22Rv1 (cell line): ENCODE measurements at regions not wholly inside any gene's neighbourhood (a gene's known extent, or its start where the extent isn't known, plus 50 kb on each side); places are given as distances from the start of the nearest gene placed in this dataset.

Experiments used
- ZFX ChIP-seq: fragments of 450-650 bp; IDR thresholded peaks from 2 replicates; pipeline ENCODE4 v1.6.1; 2017; ENCODE audit warnings: antibody characterized with exemption, borderline replicate concordance
- TF ChIP-seq, protein P1 (sequence below): fragments of 450-650 bp; IDR thresholded peaks from 2 replicates; pipeline ENCODE4 v1.5.1; 2017; ENCODE audit warnings: mild to moderate bottlenecking

DNA sequence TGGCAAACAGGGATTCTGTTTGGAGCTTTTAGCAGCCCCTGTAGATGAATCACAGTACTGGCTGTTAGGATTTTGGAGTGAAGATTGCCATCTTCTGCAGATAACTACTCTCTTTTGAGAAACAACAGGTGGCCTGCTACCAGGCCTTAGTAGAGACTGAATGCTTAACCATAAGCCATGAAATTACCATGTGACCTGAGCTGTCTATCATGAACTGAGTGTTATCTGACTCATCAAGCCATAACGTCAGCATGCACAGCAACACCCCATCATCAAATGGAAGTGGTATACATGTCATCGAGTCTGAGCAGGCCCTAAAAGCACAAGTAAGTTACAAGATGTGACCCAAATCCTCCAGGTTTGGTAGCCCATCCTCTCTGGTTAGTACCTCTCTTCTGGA lies 132.6 kb downstream of the GPR63 start:
- TF ChIP-seq, protein P1, sequence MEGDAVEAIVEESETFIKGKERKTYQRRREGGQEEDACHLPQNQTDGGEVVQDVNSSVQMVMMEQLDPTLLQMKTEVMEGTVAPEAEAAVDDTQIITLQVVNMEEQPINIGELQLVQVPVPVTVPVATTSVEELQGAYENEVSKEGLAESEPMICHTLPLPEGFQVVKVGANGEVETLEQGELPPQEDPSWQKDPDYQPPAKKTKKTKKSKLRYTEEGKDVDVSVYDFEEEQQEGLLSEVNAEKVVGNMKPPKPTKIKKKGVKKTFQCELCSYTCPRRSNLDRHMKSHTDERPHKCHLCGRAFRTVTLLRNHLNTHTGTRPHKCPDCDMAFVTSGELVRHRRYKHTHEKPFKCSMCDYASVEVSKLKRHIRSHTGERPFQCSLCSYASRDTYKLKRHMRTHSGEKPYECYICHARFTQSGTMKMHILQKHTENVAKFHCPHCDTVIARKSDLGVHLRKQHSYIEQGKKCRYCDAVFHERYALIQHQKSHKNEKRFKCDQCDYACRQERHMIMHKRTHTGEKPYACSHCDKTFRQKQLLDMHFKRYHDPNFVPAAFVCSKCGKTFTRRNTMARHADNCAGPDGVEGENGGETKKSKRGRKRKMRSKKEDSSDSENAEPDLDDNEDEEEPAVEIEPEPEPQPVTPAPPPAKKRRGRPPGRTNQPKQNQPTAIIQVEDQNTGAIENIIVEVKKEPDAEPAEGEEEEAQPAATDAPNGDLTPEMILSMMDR, result no peak
- no peak for TF ChIP-seq ZFX
